SK-N-SH treated with all-trans-retinoic acid at 6 μM for 48 hours (cell line): ENCODE measurements at regions not wholly inside any gene's neighbourhood (a gene's known extent, or its start where the extent isn't known, plus 50 kb on each side); places are given as distances from the start of the nearest gene placed in this dataset.

Experiments
- ATAC-seq: fragments of 200-7000 bp; cut with Tn5 transposase; 3 replicates; pipeline ENCODE4 v1.9.1; 2020; ENCODE audit warnings: mild to moderate bottlenecking, moderate library complexity
- BACH2 ChIP-seq: fragments of 250-450 bp; sonication (Bioruptor Pico); IDR thresholded peaks from 2 replicates; pipeline ENCODE4 v1.9.0; 2021; ENCODE audit warnings: mild to moderate bottlenecking, borderline replicate concordance
- CSDC2 ChIP-seq: fragments of 250-450 bp; sonication (Bioruptor Pico); IDR thresholded peaks from 2 replicates; pipeline ENCODE4 v1.5.0; 2020; ENCODE audit warnings: mild to moderate bottlenecking, moderate library complexity
- GLIS3 ChIP-seq: fragments of 250-450 bp; sonication (Bioruptor Pico); IDR thresholded peaks from 2 replicates; pipeline ENCODE4 v1.5.0; 2020; ENCODE audit warnings: mild to moderate bottlenecking, moderate library complexity
- OSR1 ChIP-seq: fragments of 250-450 bp; sonication (Bioruptor Pico); IDR thresholded peaks from 2 replicates; pipeline ENCODE4 v1.8.0; 2022; ENCODE audit warnings: moderate library complexity, mild to moderate bottlenecking, inconsistent platforms
- RARB ChIP-seq: fragments of 250-450 bp; sonication (Bioruptor Pico); IDR thresholded peaks from 2 replicates; pipeline ENCODE4 v1.8.0; 2021; ENCODE audit warnings: mild to moderate bottlenecking, moderate library complexity
- TCF4 ChIP-seq: fragments of 250-450 bp; sonication (Bioruptor Pico); IDR thresholded peaks from 2 replicates; pipeline ENCODE4 v1.8.0; 2021; ENCODE audit warnings: mild to moderate bottlenecking, moderate library complexity, borderline replicate concordance
- TOX ChIP-seq: fragments of 250-450 bp; sonication (Bioruptor Pico); IDR thresholded peaks from 2 replicates; pipeline ENCODE4 v1.8.0; 2021; ENCODE audit warnings: mild to moderate bottlenecking, moderate library complexity, borderline replicate concordance
- ZC3H10 ChIP-seq: fragments of 250-450 bp; sonication (Bioruptor Pico); IDR thresholded peaks from 2 replicates; pipeline ENCODE4 v1.5.1; 2021; ENCODE audit warnings: mild to moderate bottlenecking, moderate library complexity
- ZFP30 ChIP-seq: fragments of 450-650 bp; formaldehyde crosslinking; IDR thresholded peaks from 2 replicates; pipeline ENCODE4 v1.5.0; 2022; ENCODE audit warnings: mild to moderate bottlenecking, moderate library complexity
- ZNF70 ChIP-seq: fragments of 450-650 bp; formaldehyde crosslinking; IDR thresholded peaks from 2 replicates; pipeline ENCODE4 v1.5.0; 2020; ENCODE audit warnings: mild to moderate bottlenecking, moderate library complexity
- TF ChIP-seq, protein P1 (sequence below): fragments of 250-450 bp; sonication (Bioruptor Pico); IDR thresholded peaks from 2 replicates; pipeline ENCODE4 v1.8.0; 2020; ENCODE audit warnings: mild to moderate bottlenecking, moderate library complexity, borderline replicate concordance
- TF ChIP-seq, protein P2 (sequence below): fragments of 250-450 bp; sonication (Bioruptor Pico); IDR thresholded peaks from 2 replicates; pipeline ENCODE4 v1.5.0; 2020; ENCODE audit warnings: mild to moderate bottlenecking, moderate library complexity
- TF ChIP-seq, protein P3 (sequence below): fragments of 250-450 bp; sonication (Bioruptor Pico); IDR thresholded peaks from 2 replicates; pipeline ENCODE4 v1.5.1; 2020; ENCODE audit warnings: low read depth, mild to moderate bottlenecking, moderate library complexity
- TF ChIP-seq, protein P4 (sequence below): fragments of 250-450 bp; sonication (Bioruptor Pico); IDR thresholded peaks from 2 replicates; pipeline ENCODE4 v1.5.1; 2021; ENCODE audit warnings: mild to moderate bottlenecking, moderate library complexity

DNA sequence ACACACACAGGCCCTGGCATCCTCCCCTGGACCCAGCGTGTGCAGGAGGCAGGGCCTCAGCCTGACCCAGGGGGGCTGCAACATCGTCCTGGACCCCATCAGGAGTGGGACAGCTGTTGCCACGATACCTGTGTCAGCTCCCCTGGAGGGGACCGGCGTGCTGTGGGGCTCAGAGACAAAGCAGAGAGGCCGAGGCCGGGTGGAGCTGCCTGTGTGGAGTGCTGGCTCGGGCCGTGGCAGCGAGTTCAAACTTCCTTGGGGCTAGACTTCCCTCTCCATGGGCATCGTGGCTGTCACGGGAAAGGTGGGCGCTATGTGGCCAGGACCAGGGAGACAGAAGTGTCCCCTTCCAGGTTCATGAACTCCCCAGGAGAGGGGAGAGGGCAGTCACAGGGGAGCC is 155.0 kb upstream of the SFSWAP start:
- TF ChIP-seq, protein P1, sequence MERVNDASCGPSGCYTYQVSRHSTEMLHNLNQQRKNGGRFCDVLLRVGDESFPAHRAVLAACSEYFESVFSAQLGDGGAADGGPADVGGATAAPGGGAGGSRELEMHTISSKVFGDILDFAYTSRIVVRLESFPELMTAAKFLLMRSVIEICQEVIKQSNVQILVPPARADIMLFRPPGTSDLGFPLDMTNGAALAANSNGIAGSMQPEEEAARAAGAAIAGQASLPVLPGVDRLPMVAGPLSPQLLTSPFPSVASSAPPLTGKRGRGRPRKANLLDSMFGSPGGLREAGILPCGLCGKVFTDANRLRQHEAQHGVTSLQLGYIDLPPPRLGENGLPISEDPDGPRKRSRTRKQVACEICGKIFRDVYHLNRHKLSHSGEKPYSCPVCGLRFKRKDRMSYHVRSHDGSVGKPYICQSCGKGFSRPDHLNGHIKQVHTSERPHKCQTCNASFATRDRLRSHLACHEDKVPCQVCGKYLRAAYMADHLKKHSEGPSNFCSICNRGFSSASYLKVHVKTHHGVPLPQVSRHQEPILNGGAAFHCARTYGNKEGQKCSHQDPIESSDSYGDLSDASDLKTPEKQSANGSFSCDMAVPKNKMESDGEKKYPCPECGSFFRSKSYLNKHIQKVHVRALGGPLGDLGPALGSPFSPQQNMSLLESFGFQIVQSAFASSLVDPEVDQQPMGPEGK (CRISPR knock-in tag): no peak
- TF ChIP-seq TCF4: no peak
- TF ChIP-seq, protein P2, sequence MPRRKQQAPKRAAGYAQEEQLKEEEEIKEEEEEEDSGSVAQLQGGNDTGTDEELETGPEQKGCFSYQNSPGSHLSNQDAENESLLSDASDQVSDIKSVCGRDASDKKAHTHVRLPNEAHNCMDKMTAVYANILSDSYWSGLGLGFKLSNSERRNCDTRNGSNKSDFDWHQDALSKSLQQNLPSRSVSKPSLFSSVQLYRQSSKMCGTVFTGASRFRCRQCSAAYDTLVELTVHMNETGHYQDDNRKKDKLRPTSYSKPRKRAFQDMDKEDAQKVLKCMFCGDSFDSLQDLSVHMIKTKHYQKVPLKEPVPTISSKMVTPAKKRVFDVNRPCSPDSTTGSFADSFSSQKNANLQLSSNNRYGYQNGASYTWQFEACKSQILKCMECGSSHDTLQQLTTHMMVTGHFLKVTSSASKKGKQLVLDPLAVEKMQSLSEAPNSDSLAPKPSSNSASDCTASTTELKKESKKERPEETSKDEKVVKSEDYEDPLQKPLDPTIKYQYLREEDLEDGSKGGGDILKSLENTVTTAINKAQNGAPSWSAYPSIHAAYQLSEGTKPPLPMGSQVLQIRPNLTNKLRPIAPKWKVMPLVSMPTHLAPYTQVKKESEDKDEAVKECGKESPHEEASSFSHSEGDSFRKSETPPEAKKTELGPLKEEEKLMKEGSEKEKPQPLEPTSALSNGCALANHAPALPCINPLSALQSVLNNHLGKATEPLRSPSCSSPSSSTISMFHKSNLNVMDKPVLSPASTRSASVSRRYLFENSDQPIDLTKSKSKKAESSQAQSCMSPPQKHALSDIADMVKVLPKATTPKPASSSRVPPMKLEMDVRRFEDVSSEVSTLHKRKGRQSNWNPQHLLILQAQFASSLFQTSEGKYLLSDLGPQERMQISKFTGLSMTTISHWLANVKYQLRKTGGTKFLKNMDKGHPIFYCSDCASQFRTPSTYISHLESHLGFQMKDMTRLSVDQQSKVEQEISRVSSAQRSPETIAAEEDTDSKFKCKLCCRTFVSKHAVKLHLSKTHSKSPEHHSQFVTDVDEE (CRISPR knock-in tag): no peak
- TF ChIP-seq GLIS3 (CRISPR knock-in tag): no peak
- no peak for TF ChIP-seq BACH2 (CRISPR knock-in tag)
- TF ChIP-seq, protein P3, sequence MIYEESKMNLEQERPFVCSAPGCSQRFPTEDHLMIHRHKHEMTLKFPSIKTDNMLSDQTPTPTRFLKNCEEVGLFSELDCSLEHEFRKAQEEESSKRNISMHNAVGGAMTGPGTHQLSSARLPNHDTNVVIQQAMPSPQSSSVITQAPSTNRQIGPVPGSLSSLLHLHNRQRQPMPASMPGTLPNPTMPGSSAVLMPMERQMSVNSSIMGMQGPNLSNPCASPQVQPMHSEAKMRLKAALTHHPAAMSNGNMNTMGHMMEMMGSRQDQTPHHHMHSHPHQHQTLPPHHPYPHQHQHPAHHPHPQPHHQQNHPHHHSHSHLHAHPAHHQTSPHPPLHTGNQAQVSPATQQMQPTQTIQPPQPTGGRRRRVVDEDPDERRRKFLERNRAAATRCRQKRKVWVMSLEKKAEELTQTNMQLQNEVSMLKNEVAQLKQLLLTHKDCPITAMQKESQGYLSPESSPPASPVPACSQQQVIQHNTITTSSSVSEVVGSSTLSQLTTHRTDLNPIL (CRISPR knock-in tag): no peak
- TF ChIP-seq RARB (CRISPR knock-in tag): no peak
- no peak for TF ChIP-seq TOX (CRISPR knock-in tag)
- TF ChIP-seq ZFP30 (CRISPR knock-in tag): no peak
- TF ChIP-seq, protein P4, sequence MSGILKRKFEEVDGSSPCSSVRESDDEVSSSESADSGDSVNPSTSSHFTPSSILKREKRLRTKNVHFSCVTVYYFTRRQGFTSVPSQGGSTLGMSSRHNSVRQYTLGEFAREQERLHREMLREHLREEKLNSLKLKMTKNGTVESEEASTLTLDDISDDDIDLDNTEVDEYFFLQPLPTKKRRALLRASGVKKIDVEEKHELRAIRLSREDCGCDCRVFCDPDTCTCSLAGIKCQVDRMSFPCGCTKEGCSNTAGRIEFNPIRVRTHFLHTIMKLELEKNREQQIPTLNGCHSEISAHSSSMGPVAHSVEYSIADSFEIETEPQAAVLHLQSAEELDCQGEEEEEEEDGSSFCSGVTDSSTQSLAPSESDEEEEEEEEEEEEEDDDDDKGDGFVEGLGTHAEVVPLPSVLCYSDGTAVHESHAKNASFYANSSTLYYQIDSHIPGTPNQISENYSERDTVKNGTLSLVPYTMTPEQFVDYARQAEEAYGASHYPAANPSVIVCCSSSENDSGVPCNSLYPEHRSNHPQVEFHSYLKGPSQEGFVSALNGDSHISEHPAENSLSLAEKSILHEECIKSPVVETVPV (CRISPR knock-in tag): no peak
- TF ChIP-seq CSDC2: no peak
- no peak for ATAC-seq

DNA sequence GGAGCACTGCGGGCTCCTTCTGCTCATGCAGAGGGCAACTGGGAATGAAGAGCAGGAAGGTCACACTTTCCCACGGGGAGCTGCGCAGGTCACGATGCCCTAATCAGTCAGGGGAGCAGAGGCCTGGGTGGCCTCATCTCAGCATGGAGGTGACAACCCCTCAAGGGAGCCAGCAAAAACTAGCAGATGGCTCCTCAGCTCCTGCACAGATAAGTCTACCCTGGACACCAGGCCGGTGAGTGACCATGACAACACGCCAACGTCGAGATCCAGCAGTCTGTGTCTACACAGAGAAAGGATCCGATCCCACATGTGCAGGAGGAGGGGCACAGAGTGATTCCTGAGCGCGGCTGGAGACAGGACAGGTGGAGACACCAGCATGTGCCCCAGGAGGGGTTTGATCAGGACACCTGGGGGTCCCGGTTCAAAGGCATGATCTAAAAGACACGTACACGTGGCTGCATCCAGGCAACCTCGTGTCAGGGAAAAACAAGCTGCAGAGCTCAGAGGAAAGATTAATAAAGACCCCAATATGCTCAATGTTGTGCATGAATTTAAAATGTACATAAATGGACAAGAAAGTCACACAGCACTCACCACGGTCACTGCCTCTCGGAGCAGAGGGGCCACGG is 153.7 kb upstream of the SFSWAP start:
- no peak for ATAC-seq
- TF ChIP-seq ZC3H10 (CRISPR knock-in tag): no peak
- TF ChIP-seq, protein P3 (CRISPR knock-in tag): no peak
- TF ChIP-seq ZNF70: no peak
- TF ChIP-seq BACH2 (CRISPR knock-in tag): no peak
- TF ChIP-seq OSR1 (CRISPR knock-in tag): no peak
- TF ChIP-seq RARB (CRISPR knock-in tag): no peak
- TF ChIP-seq, protein P2 (CRISPR knock-in tag): no peak
- TF ChIP-seq ZFP30 (CRISPR knock-in tag): no peak
